Smooth muscle cell (in vitro differentiated cells): ENCODE measurements at regions not wholly inside any gene's neighbourhood (a gene's known extent, or its start where the extent isn't known, plus 50 kb on each side); places are given as distances from the start of the nearest gene placed in this dataset.

Experiments used
- DNase-seq: peaks from one replicate; lab custom pipeline; 2025; ENCODE audit not compliant: unreplicated experiment; lab: John Stamatoyannopoulos, UW
- H2AFZ ChIP-seq: fragments of 200-600 bp; sonication (generic); 2 replicates; pipeline ENCODE4 v1.6.0; 2016; ENCODE audit warnings: antibody characterized with exemption, low read depth, mild to moderate bottlenecking
- H3F3A ChIP-seq: fragments of 200-600 bp; sonication (generic); 2 replicates; pipeline ENCODE4 v1.6.0; 2017; ENCODE audit warnings: antibody characterized with exemption, low read depth
- H3K27ac ChIP-seq: fragments of 200-600 bp; sonication (generic); 2 replicates; pipeline ENCODE4 v1.5.1; 2016; ENCODE audit warnings: low read depth, mild to moderate bottlenecking
- H3K27me3 ChIP-seq: fragments of 200-600 bp; sonication (generic); 2 replicates; pipeline ENCODE4 v1.6.1; 2016; ENCODE audit warnings: low read depth, mild to moderate bottlenecking
- H3K36me3 ChIP-seq: fragments of 200-600 bp; sonication (generic); 2 replicates; pipeline ENCODE4 v1.5.1; 2016; ENCODE audit warnings: low read depth
- H3K4me1 ChIP-seq: fragments of 200-600 bp; sonication (generic); 2 replicates; pipeline ENCODE4 v1.5.1; 2016; ENCODE audit warnings: low read depth
- H3K4me2 ChIP-seq: fragments of 200-600 bp; sonication (generic); 2 replicates; pipeline ENCODE4 v1.6.0; 2016; ENCODE audit warnings: mild to moderate bottlenecking
- H3K4me3 ChIP-seq: fragments of 200-600 bp; sonication (generic); 2 replicates; pipeline ENCODE4 v1.5.1; 2016; ENCODE audit warnings: mild to moderate bottlenecking
- H3K79me2 ChIP-seq: fragments of 200-600 bp; sonication (generic); 2 replicates; pipeline ENCODE4 v1.6.0; 2016; ENCODE audit warnings: low read depth, mild to moderate bottlenecking
- H3K9ac ChIP-seq: fragments of 200-600 bp; sonication (generic); 2 replicates; pipeline ENCODE4 v1.6.0; 2016; ENCODE audit warnings: low read depth
- H3K9me3 ChIP-seq: fragments of 200-600 bp; sonication (generic); replicated peaks from 2 replicates; pipeline ENCODE4 v1.5.1; 2016; ENCODE audit warnings: low read depth
- H4K20me1 ChIP-seq: fragments of 200-600 bp; sonication (generic); 2 replicates; pipeline ENCODE4 v1.6.0; 2016; ENCODE audit warnings: low read depth
- CTCF ChIP-seq: fragments of 200-600 bp; sonication (generic); IDR thresholded peaks from 2 replicates; pipeline ENCODE4 v1.5.1; 2017; ENCODE audit warnings: borderline replicate concordance, mild to moderate bottlenecking, antibody characterized with exemption; ENCODE audit not compliant: insufficient read depth, poor library complexity, severe bottlenecking
- WGBS: methylation state at CpG from one replicate; pipeline ENCODE4 v1.1.7; 2016; ENCODE audit warnings: low lambda C conversion rate; 5-methylcytosine and 5-hydroxymethylcytosine counted together

DNA sequence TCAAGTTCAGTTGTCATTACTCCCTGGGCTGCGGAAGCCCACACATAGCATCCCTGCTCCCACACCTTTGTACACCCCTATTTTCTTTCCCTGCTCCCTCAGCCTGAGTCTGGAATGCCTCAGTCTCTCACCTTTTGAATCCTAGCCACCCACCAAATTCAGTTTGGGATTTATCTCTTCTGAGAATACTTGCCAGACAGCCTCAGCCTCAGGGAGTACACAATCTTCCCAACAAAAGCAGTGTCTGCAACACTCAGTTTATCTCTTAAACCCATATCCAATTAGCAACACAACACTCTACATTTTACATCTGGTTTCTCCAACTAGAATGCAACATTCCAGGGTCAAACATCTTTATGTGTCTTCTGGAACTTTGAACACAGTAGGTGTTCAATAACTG lies 190.2 kb downstream of the GPAM start:
- Histone ChIP-seq H3K4me2 (no peak overlapping the region), H3K27me3 (peaks cover 5% of the 10 kb centered on the region), H3F3A (no peaks in the 10 kb centered on the region), H3K9ac (no peak overlapping the region), H3K27ac (no peak overlapping the region), H3K4me1 (no peaks in the 10 kb centered on the region), H3K36me3 (no peaks in the 10 kb centered on the region), H3K9me3 (no peaks in the 10 kb centered on the region), H4K20me1 (no peaks in the 10 kb centered on the region), H2AFZ (no peak overlapping the region), H3K4me3 (no peak overlapping the region), H3K79me2 (no peaks in the 10 kb centered on the region)
- WGBS, result 92% methylated on average over 1 of the region's 1 CpG
- DNase-seq, result no peak
- TF ChIP-seq CTCF, result no peak

GRCh38 chr10:111993872-111994426 lies 189.6 kb downstream of the GPAM start:
- H3K36me3 ChIP-seq, result no peaks in the 10 kb centered on the region
- H3K9ac ChIP-seq, result no peak overlapping the region
- no peaks in the 10 kb centered on the region for H4K20me1 ChIP-seq
- peaks cover 4% of the 10 kb centered on the region for H3K27me3 ChIP-seq
- H3F3A ChIP-seq, result no peaks in the 10 kb centered on the region
- no peaks in the 10 kb centered on the region for H3K4me1 ChIP-seq
- no peak overlapping the region for H3K4me2 ChIP-seq
- no peaks in the 10 kb centered on the region for H3K9me3 ChIP-seq
- no peak overlapping the region for H3K27ac ChIP-seq
- H3K79me2 ChIP-seq, result no peaks in the 10 kb centered on the region
- no peak overlapping the region for H3K4me3 ChIP-seq
- no peak for DNase-seq
- WGBS, result 71% methylated on average over 4 of the region's 4 CpGs
- TF ChIP-seq CTCF, result no peak
- H2AFZ ChIP-seq, result no peak overlapping the region

- Histone ChIP-seq H3K4me1 (no peaks in the 10 kb centered on the region), H3K9ac (no peak overlapping the region), H3K36me3 (no peaks in the 10 kb centered on the region), H3K27ac (no peak overlapping the region), H3K9me3 (no peaks in the 10 kb centered on the region), H3K4me2 (no peak overlapping the region), H2AFZ (no peak overlapping the region), H3F3A (no peaks in the 10 kb centered on the region), H3K27me3 (no peaks in the 10 kb centered on the region), H3K4me3 (no peak overlapping the region), H4K20me1 (no peaks in the 10 kb centered on the region), H3K79me2 (no peaks in the 10 kb centered on the region)
- no peak for DNase-seq
- 83% methylated on average over 2 of the region's 2 CpGs for WGBS
- no peak for TF ChIP-seq CTCF
Observed at GRCh38 chr10:111996103-111996502, 187.5 kb downstream of the GPAM start.

DNA sequence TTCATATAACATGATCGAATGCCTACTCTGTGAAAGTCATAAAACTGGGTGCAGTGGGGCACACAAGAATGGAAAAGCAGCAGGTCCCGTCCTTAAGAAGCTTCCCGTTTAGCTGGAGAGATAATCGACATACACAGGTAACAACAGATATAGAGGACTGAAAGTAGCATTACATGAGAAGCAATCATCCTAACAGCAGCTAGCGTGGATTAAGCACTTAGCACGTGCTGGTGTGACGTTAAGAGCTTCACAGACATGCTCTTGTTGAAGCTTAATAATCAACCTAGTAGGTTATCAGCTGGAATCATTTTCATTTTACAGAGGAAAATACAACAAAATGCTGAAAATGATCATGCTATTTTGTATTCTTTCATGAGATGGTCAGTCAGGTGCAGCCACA lies 184.8 kb downstream of the GPAM start:
- Histone ChIP-seq H3K9ac (no peak overlapping the region), H3K27me3 (no peaks in the 10 kb centered on the region), H2AFZ (no peak overlapping the region), H3K36me3 (no peaks in the 10 kb centered on the region), H3K4me3 (no peak overlapping the region), H3K9me3 (no peaks in the 10 kb centered on the region), H3K4me1 (no peaks in the 10 kb centered on the region), H3K4me2 (no peak overlapping the region), H3F3A (no peaks in the 10 kb centered on the region), H3K79me2 (no peaks in the 10 kb centered on the region), H3K27ac (no peak overlapping the region), H4K20me1 (no peaks in the 10 kb centered on the region)
- no peak for DNase-seq
- 84% methylated on average over 7 of the region's 7 CpGs for WGBS
- no peak for TF ChIP-seq CTCF
